Mesenchymal stem cell (in vitro differentiated cells and primary cell): ENCODE measurements at regions not wholly inside any gene's neighbourhood (a gene's known extent, or its start where the extent isn't known, plus 50 kb on each side); places are given as distances from the start of the nearest gene placed in this dataset.
"Not testable (repeated sequence)": the region's sequence is repeated elsewhere in the genome, so short reads cannot be mapped to it uniquely, and the experiment has no call there.

ENCODE experiments used
- DNase-seq: peaks from one replicate; pipeline ENCODE4 v3.0.0-alpha.2; 2013
- H2AFZ ChIP-seq: one replicate; pipeline ENCODE4 v1.6.1; 2013; ENCODE audit warnings: low read depth, mild to moderate bottlenecking, control low read depth, inconsistent platforms, low read length, moderate library complexity
- H2AK5ac ChIP-seq: 2 replicates; pipeline ENCODE4 v1.6.1; 2013; ENCODE audit warnings: low read length, moderate library complexity, mild to moderate bottlenecking, inconsistent platforms; ENCODE audit not compliant: severe bottlenecking
- H2BK120ac ChIP-seq: one replicate; pipeline ENCODE4 v1.6.1; 2013; ENCODE audit warnings: low read depth, mild to moderate bottlenecking, inconsistent platforms, low read length, moderate library complexity
- H2BK12ac ChIP-seq, 2 experiments: one replicate each; pipeline ENCODE4 v1.6.1; 2013; ENCODE audit warnings: inconsistent platforms in 2 of 2, low read length in 2 of 2, mild to moderate bottlenecking in 2 of 2, moderate library complexity in 2 of 2, control low read depth in 1 of 2
- H2BK15ac ChIP-seq: one replicate; pipeline ENCODE4 v1.6.1; 2013; ENCODE audit warnings: mild to moderate bottlenecking, low read depth, inconsistent platforms; ENCODE audit not compliant: poor library complexity, severe bottlenecking
- H2BK5ac ChIP-seq: 2 replicates; pipeline ENCODE4 v1.6.1; 2013; ENCODE audit warnings: low read depth, mild to moderate bottlenecking, low read length, control low read depth, inconsistent platforms; ENCODE audit not compliant: poor library complexity, severe bottlenecking
- H3K14ac ChIP-seq, 2 experiments: one replicate each; pipeline ENCODE4 v1.6.1; 2013; ENCODE audit warnings: inconsistent platforms in 2 of 2, low read length in 2 of 2, control low read depth in 1 of 2, mild to moderate bottlenecking in 1 of 2, moderate library complexity in 1 of 2
- H3K18ac ChIP-seq, 2 experiments: one replicate each; pipeline ENCODE4 v1.6.1; 2013; ENCODE audit warnings: inconsistent platforms in 2 of 2, low read length in 2 of 2, control low read depth in 1 of 2, low read depth in 1 of 2, mild to moderate bottlenecking in 1 of 2
- H3K23ac ChIP-seq, 2 experiments: one replicate each; pipeline ENCODE4 v1.6.1; 2013; ENCODE audit warnings: inconsistent platforms in 2 of 2, low read length in 2 of 2, mild to moderate bottlenecking in 2 of 2, moderate library complexity in 2 of 2, control low read depth in 1 of 2
- H3K27ac ChIP-seq: 2 replicates; pipeline ENCODE4 v1.5.1; 2013; ENCODE audit warnings: mild to moderate bottlenecking, moderate library complexity, low read length, control low read depth, inconsistent platforms; ENCODE audit not compliant: poor library complexity, severe bottlenecking
- H3K27me3 ChIP-seq, 2 experiments: 2 replicates each; pipeline versions ENCODE4 v1.6.1 to v1.7.0; 2013; ENCODE audit warnings: low read length in 2 of 2, mild to moderate bottlenecking in 2 of 2, moderate library complexity in 2 of 2, control low read depth in 1 of 2, inconsistent platforms in 1 of 2; ENCODE audit not compliant: control insufficient read depth in 1 of 2, insufficient read depth in 1 of 2
- H3K36me3 ChIP-seq, 2 experiments: 2 replicates each; pipeline versions ENCODE4 v1.6.1 to v1.7.0; 2013; ENCODE audit warnings: low read length in 2 of 2, control low read depth in 1 of 2, inconsistent platforms in 1 of 2, low read depth in 1 of 2, mild to moderate bottlenecking in 1 of 2; ENCODE audit not compliant: insufficient read depth in 2 of 2, control insufficient read depth in 1 of 2
- H3K4ac ChIP-seq, 2 experiments: one replicate each; pipeline ENCODE4 v1.6.1; 2013; ENCODE audit warnings: inconsistent platforms in 2 of 2, low read length in 2 of 2, mild to moderate bottlenecking in 2 of 2, moderate library complexity in 2 of 2, control low read depth in 1 of 2, low read depth in 1 of 2
- H3K4me1 ChIP-seq: 2 replicates; pipeline ENCODE4 v1.6.1; 2013; ENCODE audit warnings: low read depth, low read length, control low read depth; ENCODE audit not compliant: control insufficient read depth, insufficient read depth
- H3K4me2 ChIP-seq: 2 replicates; pipeline ENCODE4 v1.6.1; 2013; ENCODE audit warnings: low read length, mild to moderate bottlenecking, inconsistent platforms; ENCODE audit not compliant: poor library complexity, severe bottlenecking
- H3K4me3 ChIP-seq, 2 experiments: 2 replicates each; pipeline versions ENCODE4 v1.5.1 to v1.7.0; 2013; ENCODE audit warnings: low read length in 2 of 2, mild to moderate bottlenecking in 2 of 2, control low read depth in 1 of 2, low read depth in 1 of 2; ENCODE audit not compliant: insufficient read depth in 1 of 2
- H3K79me1 ChIP-seq: replicated peaks from 2 replicates; pipeline ENCODE4 v1.6.1; 2013; ENCODE audit warnings: mild to moderate bottlenecking, control low read depth, low read length, inconsistent platforms; ENCODE audit not compliant: poor library complexity, severe bottlenecking
- H3K9ac ChIP-seq: 2 replicates; pipeline ENCODE4 v1.7.0; 2013; ENCODE audit warnings: mild to moderate bottlenecking, low read length, moderate library complexity
- H3K9me3 ChIP-seq: 2 replicates; pipeline ENCODE4 v1.7.0; 2013; ENCODE audit warnings: mild to moderate bottlenecking, low read length; ENCODE audit not compliant: control insufficient read depth
- H4K8ac ChIP-seq: one replicate; pipeline ENCODE4 v1.6.1; 2013; ENCODE audit warnings: inconsistent platforms, mild to moderate bottlenecking, low read length, moderate library complexity
- H4K91ac ChIP-seq: one replicate; pipeline ENCODE4 v1.6.1; 2013; ENCODE audit warnings: mild to moderate bottlenecking, low read length, inconsistent platforms
- WGBS: methylation state at CpG from one replicate; pipeline ENCODE4 v1.1.7; 2013; ENCODE audit warnings: mixed read lengths; 5-methylcytosine and 5-hydroxymethylcytosine counted together

DNA sequence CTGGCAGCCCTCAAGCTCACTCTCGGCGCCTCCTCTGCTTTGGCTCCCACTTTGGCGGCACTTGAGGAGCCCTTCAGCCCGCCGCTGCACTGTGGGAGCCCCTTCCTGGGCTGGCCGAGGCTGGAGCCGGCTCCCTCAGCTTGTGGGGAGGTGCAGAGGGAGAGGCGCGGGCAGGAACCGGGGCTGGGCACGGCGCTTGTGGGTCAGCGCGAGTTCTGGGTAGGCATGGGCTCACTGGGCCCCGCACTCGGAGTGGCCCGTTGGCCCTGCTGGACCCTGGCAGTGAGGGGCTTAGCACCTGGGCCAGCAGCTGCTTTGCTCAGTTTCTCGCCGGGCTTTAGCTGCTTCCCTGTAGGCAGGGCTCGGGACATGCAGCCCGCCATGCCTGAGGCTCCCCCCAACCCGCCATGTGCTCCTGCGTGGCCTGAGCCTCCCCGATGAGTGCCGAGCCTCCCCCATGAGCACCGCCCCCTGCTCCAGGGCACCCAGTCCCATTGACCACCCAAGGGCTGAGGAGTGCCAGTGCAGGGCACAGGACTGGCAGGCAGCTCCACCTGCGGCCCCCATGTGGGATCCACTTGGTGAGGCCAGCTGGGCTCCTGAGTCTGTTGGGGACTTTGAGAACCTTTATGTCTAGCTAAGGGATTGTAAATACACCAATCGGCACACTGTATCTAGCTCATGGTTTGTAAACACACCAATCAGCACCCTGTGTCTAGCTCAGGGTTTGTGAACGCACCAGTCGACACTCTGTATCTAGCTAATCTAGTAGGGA is 101.5 kb upstream of the DRD5 start:
- no peak for DNase-seq
- no peak overlapping the region for H3K4ac ChIP-seq
- H3K27ac ChIP-seq, result no peak overlapping the region
- H2BK12ac ChIP-seq, result no peak overlapping the region
- no peak overlapping the region for H3K4me3 ChIP-seq
- no peak overlapping the region for H3K14ac ChIP-seq
- H2AFZ ChIP-seq, result no peak overlapping the region
- H3K4me2 ChIP-seq, result no peak overlapping the region
- H3K9me3 ChIP-seq, result no peaks in the 10 kb centered on the region
- H3K4me1 ChIP-seq, result no peaks in the 10 kb centered on the region
- H2BK5ac ChIP-seq, result no peak overlapping the region
- H3K27me3 ChIP-seq, result no peaks in the 10 kb centered on the region
- no peaks in the 10 kb centered on the region for H3K79me1 ChIP-seq
- H2BK15ac ChIP-seq, result no peak overlapping the region
- no peak overlapping the region for H4K91ac ChIP-seq
- no peak overlapping the region for H2BK120ac ChIP-seq
- no peak overlapping the region for H3K18ac ChIP-seq
- no peak overlapping the region for H3K9ac ChIP-seq
- H4K8ac ChIP-seq, result no peak overlapping the region
- H3K23ac ChIP-seq, result no peak overlapping the region
- 94% methylated on average over 27 of the region's 30 CpGs for WGBS
- no peak overlapping the region for H2AK5ac ChIP-seq
- H3K36me3 ChIP-seq, result no peaks in the 10 kb centered on the region

DNA sequence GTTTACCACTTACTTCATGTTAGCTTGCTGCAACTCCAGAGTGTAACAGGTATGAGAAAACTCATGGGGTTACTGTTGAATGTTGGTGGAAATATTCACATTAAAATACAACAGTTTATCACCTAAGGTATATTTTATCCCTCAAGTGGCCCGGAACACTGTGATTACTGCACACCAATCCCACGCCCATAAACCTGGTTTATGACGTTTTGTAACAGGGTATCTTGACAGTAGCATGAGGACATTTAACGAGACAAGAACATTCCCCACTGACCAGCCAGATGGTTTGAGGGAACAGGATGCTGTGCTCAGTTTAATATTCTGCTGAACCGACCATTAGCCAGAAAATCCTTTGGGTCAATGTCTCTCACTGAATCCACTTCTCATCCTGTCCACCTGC is 98.3 kb upstream of the DRD5 start:
- not testable (repeated sequence) for H4K91ac ChIP-seq, H3K9ac ChIP-seq, H3K79me1 ChIP-seq, H3K4me3 ChIP-seq, H2BK120ac ChIP-seq, H3K23ac ChIP-seq, DNase-seq, H3K27ac ChIP-seq, H2BK15ac ChIP-seq, H3K4me2 ChIP-seq, H3K14ac ChIP-seq, H2AK5ac ChIP-seq, H3K27me3 ChIP-seq, H3K9me3 ChIP-seq, H3K36me3 ChIP-seq, H2BK12ac ChIP-seq, H2AFZ ChIP-seq, H3K18ac ChIP-seq, H2BK5ac ChIP-seq, H3K4me1 ChIP-seq, H3K4ac ChIP-seq, H4K8ac ChIP-seq
- 74% methylated on average over 5 of the region's 5 CpGs for WGBS

DNA sequence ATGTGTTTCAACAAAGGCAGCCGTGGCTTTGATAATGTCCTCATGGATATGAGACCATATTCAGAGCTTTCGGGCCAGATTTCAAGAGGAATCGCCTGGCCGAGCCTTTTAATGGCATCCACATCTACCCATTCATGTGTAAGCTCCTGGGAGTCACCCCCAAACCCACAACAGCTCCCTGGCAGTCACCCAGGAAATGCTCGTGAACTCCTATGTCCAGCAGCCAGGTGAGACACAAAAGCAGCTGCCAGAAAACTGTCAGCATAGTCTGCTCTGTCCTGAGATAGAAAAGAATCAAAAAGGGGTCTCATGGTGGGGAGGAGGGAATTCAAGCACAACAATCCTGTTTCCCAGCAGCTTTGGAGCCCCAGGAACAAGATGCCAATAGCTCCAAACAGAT is 96.4 kb upstream of the DRD5 start:
- not testable (repeated sequence) for H2AFZ ChIP-seq, H3K79me1 ChIP-seq, H3K36me3 ChIP-seq, H2BK12ac ChIP-seq, H3K9me3 ChIP-seq, H3K4ac ChIP-seq, H3K18ac ChIP-seq, H3K27ac ChIP-seq, H3K14ac ChIP-seq, H3K4me2 ChIP-seq, H3K4me1 ChIP-seq, H3K27me3 ChIP-seq, H3K23ac ChIP-seq, H2BK5ac ChIP-seq, H4K91ac ChIP-seq, H4K8ac ChIP-seq, H3K9ac ChIP-seq, H2BK15ac ChIP-seq, H3K4me3 ChIP-seq, H2AK5ac ChIP-seq, DNase-seq, H2BK120ac ChIP-seq
- 78% methylated on average over 5 of the region's 5 CpGs for WGBS

DNA sequence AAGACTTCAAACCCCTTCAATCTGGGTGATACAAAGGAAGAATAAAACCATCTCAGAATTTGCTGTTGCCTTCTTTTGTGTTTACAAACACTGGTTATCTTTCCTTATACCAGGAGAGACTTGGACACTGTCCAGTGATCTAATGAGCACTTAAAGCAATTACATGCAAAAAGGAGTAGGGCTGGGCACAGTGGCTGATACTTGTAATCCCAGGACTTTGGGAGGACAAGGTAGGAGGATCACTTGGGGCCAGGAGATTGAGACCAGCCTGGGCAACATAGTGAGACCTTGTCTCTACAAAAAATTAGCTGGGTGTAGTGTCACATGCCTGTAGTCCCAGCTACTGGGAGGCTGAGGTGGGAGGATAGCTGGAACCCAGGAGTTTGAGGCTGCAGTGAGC is 95.7 kb upstream of the DRD5 start:
- no peak for DNase-seq
- H4K8ac ChIP-seq, result no peak overlapping the region
- no peak overlapping the region for H3K18ac ChIP-seq
- H3K23ac ChIP-seq, result no peak overlapping the region
- no peak overlapping the region for H2BK120ac ChIP-seq
- H2BK12ac ChIP-seq, result no peak overlapping the region
- H3K27ac ChIP-seq, result no peak overlapping the region
- H3K4ac ChIP-seq, result no peak overlapping the region
- H3K27me3 ChIP-seq, result no peaks in the 10 kb centered on the region
- no peaks in the 10 kb centered on the region for H3K79me1 ChIP-seq
- no peak overlapping the region for H3K4me2 ChIP-seq
- H2AK5ac ChIP-seq, result no peak overlapping the region
- H2AFZ ChIP-seq, result no peak overlapping the region
- no peaks in the 10 kb centered on the region for H3K9me3 ChIP-seq
- H4K91ac ChIP-seq, result no peak overlapping the region
- H3K9ac ChIP-seq, result no peak overlapping the region
- H2BK5ac ChIP-seq, result no peak overlapping the region
- H2BK15ac ChIP-seq, result no peak overlapping the region
- H3K4me1 ChIP-seq, result no peaks in the 10 kb centered on the region
- no peak overlapping the region for H3K14ac ChIP-seq
- no peak overlapping the region for H3K4me3 ChIP-seq
- H3K36me3 ChIP-seq, result no peaks in the 10 kb centered on the region
